ENCODE measurements at regions not wholly inside any gene's neighbourhood (a gene's known extent, or its start where the extent isn't known, plus 50 kb on each side); places are given as distances from the start of the nearest gene placed in this dataset.
A peak's percentile ranks its signal among the peaks of the same experiment; 100 is the strongest.

DNA sequence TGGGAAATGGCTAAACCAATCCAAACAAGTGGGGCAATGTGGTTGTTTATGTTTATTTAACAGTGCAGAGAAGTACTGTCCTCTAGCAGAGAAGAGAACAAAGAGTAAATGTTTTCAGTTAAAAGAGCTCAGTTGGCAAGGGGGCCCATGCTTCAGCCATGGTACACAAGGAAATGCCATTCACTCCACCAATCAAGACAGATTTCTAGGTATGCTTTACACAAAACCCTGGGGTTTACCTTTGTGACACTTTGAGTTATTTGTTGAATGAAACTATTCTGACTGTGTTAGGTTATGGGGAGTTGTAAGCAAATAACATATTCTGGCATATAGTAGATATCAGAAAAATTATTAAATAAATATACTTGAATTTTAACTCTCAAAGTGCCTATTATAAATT, 228.5 kb upstream of the MME start:
- H3K27ac ChIP-seq: no peak overlapping the region
- no peaks in the 10 kb centered on the region for H3K27me3 ChIP-seq
- no peak for DNase-seq
- peak; percentile 76 for ATAC-seq
- intact Hi-C loops (cut with DNase I): no loop called here
- H3K9me3 ChIP-seq: peaks cover 0 to 2% of the 10 kb centered on the region in 2 donors
- H3K36me3 ChIP-seq: no peaks in the 10 kb centered on the region
- TF ChIP-seq, protein P1, sequence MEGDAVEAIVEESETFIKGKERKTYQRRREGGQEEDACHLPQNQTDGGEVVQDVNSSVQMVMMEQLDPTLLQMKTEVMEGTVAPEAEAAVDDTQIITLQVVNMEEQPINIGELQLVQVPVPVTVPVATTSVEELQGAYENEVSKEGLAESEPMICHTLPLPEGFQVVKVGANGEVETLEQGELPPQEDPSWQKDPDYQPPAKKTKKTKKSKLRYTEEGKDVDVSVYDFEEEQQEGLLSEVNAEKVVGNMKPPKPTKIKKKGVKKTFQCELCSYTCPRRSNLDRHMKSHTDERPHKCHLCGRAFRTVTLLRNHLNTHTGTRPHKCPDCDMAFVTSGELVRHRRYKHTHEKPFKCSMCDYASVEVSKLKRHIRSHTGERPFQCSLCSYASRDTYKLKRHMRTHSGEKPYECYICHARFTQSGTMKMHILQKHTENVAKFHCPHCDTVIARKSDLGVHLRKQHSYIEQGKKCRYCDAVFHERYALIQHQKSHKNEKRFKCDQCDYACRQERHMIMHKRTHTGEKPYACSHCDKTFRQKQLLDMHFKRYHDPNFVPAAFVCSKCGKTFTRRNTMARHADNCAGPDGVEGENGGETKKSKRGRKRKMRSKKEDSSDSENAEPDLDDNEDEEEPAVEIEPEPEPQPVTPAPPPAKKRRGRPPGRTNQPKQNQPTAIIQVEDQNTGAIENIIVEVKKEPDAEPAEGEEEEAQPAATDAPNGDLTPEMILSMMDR (IDR thresholded peaks at IDR 0.05): no peak
- H3K4me1 ChIP-seq: no peaks in the 10 kb centered on the region
- no peak overlapping the region for H3K4me3 ChIP-seq

DNA sequence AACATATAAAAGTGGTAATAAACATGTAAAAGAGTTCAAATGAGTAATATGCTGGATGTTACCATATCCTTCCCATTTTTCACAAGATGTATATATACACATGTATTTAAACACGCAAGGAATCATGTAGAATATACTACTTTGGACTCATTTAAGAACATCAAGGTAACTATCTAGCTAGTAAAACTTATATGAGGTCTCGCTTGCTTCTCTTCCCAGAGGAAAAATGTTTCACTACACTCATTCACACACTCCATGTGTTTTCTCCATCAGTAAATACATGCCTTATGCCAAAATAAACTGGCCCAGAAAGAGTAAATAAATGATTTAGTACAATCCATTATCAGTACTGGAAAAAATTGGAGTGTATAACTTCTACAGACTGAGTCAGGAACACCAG, 229.2 kb upstream of the MME start:
- ATAC-seq: no peak
- DNase-seq: no peak
- Histone ChIP-seq H3K36me3 (no peaks in the 10 kb centered on the region), H3K27ac (no peak overlapping the region), H3K9me3 (peaks cover 0 to 2% of the 10 kb centered on the region in 2 donors), H3K27me3 (no peaks in the 10 kb centered on the region), H3K4me3 (no peak overlapping the region), H3K4me1 (no peaks in the 10 kb centered on the region)
- TF ChIP-seq, protein P1 (IDR thresholded peaks at IDR 0.05): no peak
- intact Hi-C loops (cut with DNase I): no loop called here

DNA sequence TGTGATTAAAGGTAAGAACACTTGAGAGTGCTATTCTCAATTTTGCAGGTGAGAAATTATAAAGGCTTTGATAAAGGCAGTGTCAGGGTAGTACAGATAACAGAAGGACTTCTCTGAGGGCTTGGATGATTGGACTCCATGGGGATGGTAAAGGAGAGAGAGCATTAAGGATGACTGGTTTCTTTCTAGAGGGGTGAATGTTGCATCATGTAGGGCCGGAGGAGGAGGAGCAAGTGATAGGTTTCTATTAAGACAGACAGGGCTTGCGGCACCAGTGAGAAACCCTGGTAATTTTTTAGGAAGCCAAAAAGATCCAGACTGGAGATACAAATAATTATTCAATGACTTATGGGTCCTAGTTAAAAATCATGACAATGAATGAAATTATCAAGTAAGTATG, 230.7 kb upstream of the MME start:
- TF ChIP-seq, protein P1 (IDR thresholded peaks at IDR 0.05): no peak
- no peaks in the 10 kb centered on the region for H3K27me3 ChIP-seq
- no peaks in the 10 kb centered on the region for H3K36me3 ChIP-seq
- no peak for ATAC-seq
- no peaks in the 10 kb centered on the region for H3K4me1 ChIP-seq
- DNase-seq: no peak
- no peak overlapping the region for H3K4me3 ChIP-seq
- peaks cover 0 to 2% of the 10 kb centered on the region in 2 donors for H3K9me3 ChIP-seq
- no peak overlapping the region for H3K27ac ChIP-seq
- intact Hi-C loops (cut with DNase I): no loop called here

DNA sequence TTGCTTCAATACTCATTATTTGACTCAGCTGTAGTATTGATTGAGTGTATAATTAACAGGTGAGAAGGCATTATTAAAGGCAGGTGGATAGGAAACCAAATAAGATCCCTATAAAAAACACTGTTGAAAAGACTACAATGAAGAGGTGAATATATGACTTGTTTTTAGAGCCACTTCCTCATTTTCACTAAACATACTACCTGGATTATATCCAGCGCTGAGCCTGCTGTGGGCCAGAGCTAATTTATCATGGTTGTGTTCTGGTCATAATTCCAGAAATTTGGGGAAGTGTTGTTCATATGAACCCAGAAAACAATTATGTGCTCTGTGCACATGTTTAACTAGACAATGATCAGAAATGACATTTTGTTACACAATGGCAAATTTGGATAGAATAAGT, 235.3 kb upstream of the MME start:
- Histone ChIP-seq H3K27me3 (no peaks in the 10 kb centered on the region), H3K36me3 (no peaks in the 10 kb centered on the region), H3K9me3 (no peaks in the 10 kb centered on the region), H3K4me3 (no peak overlapping the region), H3K4me1 (no peaks in the 10 kb centered on the region), H3K27ac (no peak overlapping the region)
- ATAC-seq (no peak), DNase-seq (no peak)
- TF ChIP-seq, protein P1 (IDR thresholded peaks at IDR 0.05): no peak
- intact Hi-C loops (cut with DNase I): no loop called here

DNA sequence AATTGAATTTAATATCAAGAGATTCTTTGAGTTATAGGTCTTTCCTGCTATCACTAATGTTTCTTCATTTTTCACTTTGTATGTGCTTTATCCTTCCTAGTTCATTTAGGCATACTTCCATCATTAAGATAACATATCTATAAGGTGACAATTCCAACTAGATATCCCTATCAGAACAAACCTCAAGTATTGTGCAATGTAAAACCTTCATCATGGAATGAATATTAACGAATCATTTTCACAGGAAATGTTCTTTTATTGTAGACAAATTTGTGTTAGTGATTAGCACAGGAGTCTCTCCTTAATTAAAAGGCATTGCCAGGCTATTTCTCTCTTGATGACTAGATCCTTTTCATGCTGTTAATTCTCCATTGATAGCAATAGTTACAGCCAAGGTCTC, 236.5 kb upstream of the MME start:
- H3K4me1 ChIP-seq: no peaks in the 10 kb centered on the region
- no peak overlapping the region for H3K27ac ChIP-seq
- no peaks in the 10 kb centered on the region for H3K9me3 ChIP-seq
- H3K36me3 ChIP-seq: no peaks in the 10 kb centered on the region
- DNase-seq (no peak), ATAC-seq (no peak)
- TF ChIP-seq, protein P1 (IDR thresholded peaks at IDR 0.05): no peak
- H3K4me3 ChIP-seq: no peak overlapping the region
- intact Hi-C loops (cut with DNase I): no loop called here
- H3K27me3 ChIP-seq: no peaks in the 10 kb centered on the region
